GM12872 (cell line): ENCODE measurements at regions not wholly inside any gene's neighbourhood (a gene's known extent, or its start where the extent isn't known, plus 50 kb on each side); places are given as distances from the start of the nearest gene placed in this dataset.

ENCODE experiments used
- CTCF ChIP-seq: IDR thresholded peaks from 3 replicates; pipeline ENCODE4 v1.5.1; 2011; ENCODE audit warnings: low read depth, mild to moderate bottlenecking, low read length, moderate library complexity; ENCODE audit not compliant: insufficient read depth

- no peak for TF ChIP-seq CTCF
Observed at GRCh38 chrX:85506871-85507270, 127.4 kb upstream of the POF1B start.

- no peak for TF ChIP-seq CTCF
Observed at GRCh38 chrX:85505801-85506200, 126.3 kb upstream of the POF1B start.

- no peak for TF ChIP-seq CTCF
Observed at GRCh38 chrX:85504381-85504780, 124.9 kb upstream of the POF1B start.

- TF ChIP-seq CTCF, result no peak
Observed at GRCh38 chrX:85503258-85504158, 124.0 kb upstream of the POF1B start.

GRCh38 chrX:85501349-85501748, 121.9 kb upstream of the POF1B start:
- TF ChIP-seq CTCF, result no peak

- TF ChIP-seq CTCF, result no peak
Observed at GRCh38 chrX:85499400-85499799, 119.9 kb upstream of the POF1B start.

- TF ChIP-seq CTCF, result no peak
Observed at GRCh38 chrX:85493821-85494220, 114.4 kb upstream of the POF1B start.
